ENCODE measurements at regions not wholly inside any gene's neighbourhood (a gene's known extent, or its start where the extent isn't known, plus 50 kb on each side); places are given as distances from the start of the nearest gene placed in this dataset.
"Not testable (repeated sequence)": the region's sequence is repeated elsewhere in the genome, so short reads cannot be mapped to it uniquely, and the experiment has no call there.

DNA sequence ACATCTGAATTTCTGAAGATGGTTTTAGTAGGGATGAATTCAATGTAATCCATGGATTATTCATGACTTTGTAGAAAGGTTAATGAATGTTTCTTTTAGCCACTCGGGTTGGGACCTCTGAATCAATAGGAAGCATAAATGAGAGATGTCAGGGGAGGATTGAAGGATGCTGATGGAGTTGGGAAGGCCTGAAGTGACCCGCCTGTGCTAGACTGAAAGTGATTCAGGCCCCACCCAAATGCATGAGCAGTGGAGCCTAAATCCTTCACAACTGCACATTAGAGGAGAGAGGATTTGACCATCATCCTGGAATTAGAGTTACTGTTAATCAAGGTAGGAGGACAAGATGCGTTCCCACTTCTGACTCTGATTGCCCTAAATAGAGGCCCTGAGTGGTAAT is 162.2 kb upstream of the PTPN20 start:
- not testable (repeated sequence) for DNase-seq (ENCODE audit: low spot score)

DNA sequence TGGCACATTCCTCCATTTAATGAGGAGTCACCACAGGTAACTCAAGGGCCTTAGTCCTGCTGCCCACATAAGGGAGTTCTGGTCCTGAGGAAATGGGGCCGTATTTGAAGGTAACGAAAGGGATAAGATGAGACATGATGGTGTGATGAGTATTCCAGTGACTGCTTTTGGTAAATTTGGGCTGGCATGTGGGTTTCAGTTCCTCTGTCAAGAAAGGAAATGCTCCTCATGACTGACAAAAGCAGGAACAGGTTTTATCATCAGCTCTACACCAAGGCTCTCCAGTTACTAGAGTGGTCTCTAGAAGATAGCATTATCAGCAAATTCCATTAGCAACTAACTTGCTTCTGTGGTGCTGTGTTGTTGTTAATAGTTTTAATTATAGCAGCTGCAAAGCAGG is 161.8 kb upstream of the PTPN20 start:
- DNase-seq (ENCODE audit: low spot score), result not testable (repeated sequence)

DNA sequence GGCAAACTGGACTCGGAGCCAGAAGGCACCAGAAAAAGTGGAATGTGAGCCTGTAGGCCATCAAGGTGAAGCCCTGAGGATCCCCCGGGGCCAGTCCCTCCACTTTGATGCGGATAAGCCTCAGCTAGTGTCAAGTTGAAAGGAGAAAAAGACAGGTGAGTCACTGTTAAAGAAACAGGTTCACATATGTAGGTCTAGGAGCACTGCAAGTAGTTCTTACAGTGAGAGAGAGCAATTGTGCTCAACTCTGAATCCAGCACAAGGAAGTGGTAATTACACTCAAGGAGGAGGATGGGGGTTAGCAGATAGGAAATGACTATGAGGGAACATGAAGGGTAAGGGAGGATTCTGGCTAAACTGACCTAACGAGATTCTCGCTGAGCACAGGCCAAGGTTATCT is 157.5 kb upstream of the PTPN20 start:
- not testable (repeated sequence) for DNase-seq (ENCODE audit: low spot score)

DNA sequence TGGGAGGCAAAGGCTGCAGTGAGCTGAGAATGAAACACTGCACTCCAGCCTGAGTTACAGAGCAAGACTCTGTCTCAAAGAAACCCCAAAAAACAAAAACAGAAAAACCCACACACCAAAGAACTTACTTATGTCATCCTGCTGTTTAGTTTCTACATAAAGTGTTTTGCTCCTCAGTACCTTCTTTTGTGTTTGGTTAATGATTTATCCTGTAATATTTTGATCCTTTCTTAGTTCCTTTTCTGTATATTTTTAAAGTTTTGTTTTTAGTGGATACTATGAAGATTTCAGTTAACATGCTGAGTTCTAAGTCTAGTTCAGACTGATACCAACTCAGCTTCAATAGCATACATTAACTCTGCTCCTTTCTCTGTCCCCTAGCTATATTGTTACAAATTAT is 149.8 kb upstream of the PTPN20 start:
- not testable (repeated sequence) for DNase-seq (ENCODE audit: low spot score)

DNA sequence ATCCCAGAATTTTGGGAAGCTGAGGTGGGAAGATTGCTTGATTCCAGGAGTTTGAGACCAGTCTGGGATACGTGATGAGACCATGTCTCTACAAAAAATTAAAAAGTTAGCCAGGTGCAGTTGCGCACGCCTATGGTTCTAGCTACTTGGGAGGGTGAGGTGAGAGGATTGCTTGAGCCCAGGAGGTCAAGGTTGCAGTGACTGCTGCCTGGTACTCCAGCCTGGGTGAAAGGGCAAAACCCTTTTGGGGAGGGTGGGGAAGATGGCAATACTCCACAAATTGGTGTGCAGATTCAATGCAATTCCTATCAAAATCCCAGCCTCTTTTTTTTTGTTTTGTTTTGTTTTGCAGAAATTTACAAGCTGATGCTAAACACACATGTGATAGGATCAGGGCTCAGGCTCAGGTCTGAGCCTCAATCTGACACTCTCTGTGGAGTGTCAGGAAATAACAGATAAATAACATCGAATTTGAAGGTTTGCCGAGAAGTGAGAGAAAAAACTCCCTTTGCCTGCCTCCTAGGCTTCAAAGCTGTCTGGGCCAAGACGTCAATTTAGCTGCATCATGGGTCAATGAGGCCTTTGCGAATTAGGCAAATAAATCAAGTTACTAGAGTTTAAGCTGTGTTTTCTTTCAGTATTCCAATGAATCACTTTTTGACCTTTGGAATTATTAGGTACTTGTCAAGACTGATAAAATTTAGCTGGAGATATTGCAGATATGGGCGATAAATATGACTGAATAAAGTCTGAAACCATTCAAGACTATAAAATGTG is 142.5 kb upstream of the PTPN20 start:
- DNase-seq (ENCODE audit: low spot score), result not testable (repeated sequence)

DNA sequence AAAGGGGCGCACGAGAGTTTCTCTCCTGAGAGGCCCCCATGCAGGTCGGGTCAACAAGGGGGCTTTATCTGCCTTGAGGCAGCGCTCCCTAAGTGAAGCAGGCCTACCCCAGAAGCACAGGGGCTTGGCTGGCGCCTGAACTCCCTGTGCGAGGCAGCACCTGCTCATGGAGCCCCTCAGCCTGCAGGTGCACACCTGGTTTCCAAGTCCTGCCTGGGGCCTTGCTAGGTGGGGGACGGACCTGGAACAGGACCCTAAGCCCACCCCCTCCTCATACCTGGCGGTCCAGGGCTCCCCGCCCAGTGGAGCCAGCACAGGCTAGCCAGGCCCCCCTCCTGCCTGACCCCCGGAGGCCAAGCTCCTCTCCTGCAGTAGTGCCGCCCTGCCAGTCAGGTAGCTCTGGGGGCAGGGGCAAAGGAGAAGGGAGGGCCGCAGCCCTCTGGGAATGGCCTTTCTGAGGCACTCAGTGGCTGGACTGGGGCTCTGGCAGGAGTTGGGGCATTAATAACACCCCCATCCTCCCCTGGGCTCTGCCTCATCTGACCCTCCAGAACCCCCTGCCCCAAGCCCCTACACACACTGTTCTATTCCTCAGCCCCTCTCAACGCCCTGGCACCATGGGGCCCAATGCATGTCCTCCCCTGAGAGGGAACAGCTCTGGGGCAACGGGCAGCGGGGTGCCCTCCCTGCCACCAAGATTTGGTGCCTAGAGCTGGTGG is 137.9 kb upstream of the PTPN20 start:
- DNase-seq (ENCODE audit: low spot score), result not testable (repeated sequence)

DNA sequence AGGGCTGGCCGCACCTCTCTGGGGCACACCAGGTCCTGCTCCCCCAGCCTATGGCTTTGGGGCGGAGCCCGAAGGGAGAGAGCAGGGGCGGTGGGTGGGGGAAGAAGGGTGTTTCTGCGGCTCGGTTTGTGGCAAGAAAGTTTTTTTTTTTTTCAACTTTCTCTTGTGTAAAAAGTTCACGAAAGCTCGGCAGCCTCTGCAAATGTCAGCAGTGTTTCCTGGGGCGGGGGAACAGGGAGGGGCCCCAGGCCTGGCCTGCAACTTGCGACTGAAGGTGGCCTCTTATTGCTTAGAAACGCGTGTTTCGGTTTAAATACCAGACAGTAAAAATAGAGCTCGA is 137.4 kb upstream of the PTPN20 start:
- not testable (repeated sequence) for DNase-seq (ENCODE audit: low spot score)

DNA sequence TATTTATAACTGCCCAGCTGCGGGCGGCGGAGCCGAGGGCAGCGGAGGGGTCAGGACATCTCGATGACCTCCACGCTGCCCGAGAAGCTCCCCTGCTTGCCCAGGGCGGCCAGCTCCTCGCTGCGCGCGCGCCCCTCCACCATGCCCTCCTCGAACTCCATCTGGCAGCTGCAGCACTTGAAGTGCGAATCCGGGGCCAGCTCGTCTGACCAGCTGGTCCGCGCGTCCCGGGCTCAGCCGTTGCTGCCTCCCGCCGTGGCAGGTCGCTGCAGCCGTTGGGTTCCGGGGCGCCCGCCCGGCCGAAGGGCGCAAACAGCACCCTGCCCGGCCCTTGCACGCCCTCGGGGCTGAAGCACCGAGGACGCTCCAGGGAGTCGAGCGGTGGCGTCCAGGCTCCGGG is 136.9 kb upstream of the PTPN20 start:
- DNase-seq (ENCODE audit: low spot score), result not testable (repeated sequence)

DNA sequence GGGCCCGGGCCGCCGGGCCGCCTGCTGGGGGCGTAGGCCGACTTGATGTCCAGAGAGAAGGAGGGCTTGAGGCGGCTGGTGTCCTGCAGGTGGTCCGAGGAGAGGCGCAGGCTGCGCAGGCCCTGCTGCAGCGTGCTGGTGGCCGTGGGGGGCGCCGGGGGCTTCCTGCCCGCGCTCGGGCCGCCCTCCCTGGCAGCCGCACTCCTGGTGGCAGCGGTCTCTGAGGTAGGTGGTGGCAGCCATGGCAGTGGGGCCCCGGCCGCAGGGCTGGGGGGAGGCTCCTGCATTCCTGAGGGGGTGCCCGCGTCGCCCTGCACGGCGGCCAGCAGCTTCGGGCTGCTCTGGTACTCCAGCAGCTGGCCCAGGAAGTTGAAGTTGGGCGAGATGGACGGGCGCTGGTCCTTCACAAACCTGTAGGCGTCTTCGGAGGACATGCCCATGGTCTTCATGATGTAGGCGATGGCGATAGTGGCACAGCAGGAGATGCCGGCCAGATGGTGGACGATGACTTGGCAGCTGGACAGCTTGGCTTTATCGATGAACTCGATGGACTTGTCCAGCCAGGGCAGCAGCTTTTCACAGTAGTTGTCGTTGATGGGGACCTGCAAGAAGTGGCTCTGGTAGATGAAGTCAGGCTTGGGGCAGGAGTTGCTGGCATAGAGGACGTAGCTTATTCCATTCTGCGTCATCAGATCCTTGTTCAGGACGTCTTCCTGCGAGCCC is 136.1 kb upstream of the PTPN20 start:
- not testable (repeated sequence) for DNase-seq (ENCODE audit: low spot score)

DNA sequence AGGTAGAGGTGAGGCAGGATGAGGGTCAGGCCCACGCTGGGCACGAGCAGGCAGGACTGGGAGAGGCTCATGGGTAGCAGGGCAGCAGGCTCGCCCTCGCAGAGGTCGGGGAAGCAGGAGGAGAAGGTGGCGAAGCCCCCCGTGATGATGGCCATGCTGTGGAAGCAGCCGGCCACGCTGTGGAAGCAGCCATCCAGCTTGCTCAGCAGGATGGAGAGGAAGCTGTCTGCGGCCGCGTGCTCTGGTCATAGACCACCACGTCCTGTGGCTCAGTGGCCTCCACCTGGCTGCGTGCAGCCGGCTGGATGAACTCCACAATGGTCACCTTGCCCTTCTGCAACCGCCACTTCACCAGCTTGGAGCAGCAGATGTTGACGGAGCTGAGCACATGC is 135.6 kb upstream of the PTPN20 start:
- not testable (repeated sequence) for DNase-seq (ENCODE audit: low spot score)

DNA sequence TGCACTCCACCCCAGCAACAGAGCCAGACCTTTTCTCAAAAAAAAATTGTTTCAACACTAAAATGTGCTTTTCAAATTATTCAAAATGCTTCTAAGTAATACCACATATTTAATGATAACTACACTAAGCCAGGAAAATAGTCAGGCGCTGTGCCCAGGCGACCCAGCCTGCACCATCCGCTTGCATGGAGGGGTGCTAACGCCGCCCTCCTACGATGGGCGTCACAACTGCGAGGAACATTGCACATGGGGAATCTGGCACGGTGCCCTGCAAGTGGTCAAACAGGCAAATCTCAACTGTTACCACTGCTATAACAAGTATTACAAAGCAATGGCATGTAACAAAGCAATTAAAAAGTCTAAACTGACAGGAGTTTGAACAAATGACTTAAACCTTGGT is 131.7 kb upstream of the PTPN20 start:
- not testable (repeated sequence) for DNase-seq (ENCODE audit: low spot score)

DNA sequence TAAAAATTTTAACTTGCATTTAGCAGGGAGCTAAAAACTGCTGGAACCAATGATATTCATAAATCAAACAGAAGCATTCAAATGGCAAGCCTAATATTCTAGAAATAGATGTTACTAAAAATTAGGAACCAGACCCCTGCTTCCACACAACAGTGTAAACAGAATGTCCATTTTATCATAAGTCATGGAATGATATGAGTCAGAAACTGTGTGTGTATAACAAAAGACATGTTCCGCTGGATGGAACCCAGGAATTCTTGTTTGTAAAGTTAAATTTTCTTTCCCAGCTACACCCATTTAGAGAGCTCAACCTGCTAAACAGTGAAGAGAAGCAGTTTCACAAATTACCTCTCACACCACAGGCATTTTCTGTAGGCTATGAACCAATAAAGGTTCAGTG is 131.1 kb upstream of the PTPN20 start:
- DNase-seq (ENCODE audit: low spot score), result not testable (repeated sequence)

DNA sequence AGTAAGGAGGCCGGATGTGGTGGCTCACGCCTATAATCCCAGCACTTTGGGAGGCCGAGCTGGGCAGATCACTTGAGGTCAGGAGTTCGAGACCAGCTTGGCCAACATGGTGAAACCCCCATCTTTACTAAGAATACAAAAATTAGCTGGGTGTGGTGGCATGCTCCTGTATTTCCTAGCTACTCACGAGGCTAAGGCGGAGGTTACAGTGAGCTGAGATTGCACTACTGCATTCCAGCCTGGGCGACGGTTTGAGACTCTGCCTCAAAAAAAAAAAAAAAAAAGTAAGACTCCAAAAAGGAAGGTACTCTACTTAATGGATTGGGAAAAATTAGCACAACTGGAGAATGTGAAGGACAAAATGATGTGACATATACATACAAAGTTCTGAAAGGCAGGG is 130.2 kb upstream of the PTPN20 start:
- DNase-seq (ENCODE audit: low spot score), result not testable (repeated sequence)

DNA sequence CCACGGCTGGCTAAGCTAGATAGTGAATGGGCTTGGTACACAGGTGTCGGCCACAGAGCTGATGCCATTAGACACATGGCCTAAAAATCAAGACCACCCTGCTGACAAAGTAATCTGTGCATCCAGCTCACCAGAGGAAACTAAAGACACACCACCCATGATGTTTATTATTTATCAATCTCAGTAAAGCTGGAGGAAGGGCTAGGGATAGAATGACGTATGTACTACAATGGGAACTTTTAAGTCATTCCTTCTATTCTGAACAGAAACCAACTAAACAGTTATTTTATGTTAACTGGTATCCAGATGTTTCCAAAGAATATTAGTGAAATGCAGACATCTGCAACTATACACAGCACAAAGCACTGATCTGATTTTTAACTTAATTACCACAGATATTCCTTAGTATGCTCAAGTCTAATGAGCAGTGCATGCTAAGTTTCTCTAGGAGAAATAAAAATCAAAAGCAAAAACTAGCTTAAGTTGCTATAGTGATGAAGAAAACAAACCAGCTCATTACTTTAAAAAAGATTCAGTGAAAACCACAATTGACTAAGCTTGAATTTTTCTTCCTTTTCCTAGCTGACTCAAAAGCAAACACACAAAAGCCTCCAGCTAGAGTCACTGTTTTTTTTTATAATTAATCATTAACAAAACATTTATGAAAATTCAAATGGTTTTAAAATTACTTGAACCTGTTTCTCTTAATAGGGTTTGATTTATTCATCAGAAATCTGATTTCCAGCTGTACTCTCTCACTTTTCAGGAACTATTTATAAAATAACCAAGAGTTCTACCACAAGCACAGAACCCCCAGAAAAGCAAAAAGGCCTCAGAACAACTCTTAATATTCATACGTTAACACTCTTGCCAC is 129.0 kb upstream of the PTPN20 start:
- DNase-seq (ENCODE audit: low spot score), result not testable (repeated sequence)

DNA sequence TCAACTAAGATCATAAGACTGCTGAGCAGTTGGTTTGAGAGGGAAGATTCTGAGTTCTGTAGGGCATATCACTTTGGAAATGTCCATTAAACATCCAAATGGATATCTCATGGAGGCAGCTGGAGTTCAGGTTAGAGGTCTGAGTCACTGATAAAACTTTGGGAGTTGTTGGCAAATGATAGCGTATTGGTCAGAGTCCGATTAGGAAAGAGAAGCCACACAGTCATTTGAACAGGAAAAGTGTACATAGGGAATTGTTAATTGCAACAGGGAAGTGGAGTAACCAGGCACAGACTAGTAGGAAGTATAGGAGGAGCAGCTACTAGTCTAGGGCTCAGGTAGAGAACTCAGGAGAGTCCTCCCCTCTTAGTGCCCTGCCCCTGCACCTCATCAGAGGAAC is 126.6 kb upstream of the PTPN20 start:
- not testable (repeated sequence) for DNase-seq (ENCODE audit: low spot score)

DNA sequence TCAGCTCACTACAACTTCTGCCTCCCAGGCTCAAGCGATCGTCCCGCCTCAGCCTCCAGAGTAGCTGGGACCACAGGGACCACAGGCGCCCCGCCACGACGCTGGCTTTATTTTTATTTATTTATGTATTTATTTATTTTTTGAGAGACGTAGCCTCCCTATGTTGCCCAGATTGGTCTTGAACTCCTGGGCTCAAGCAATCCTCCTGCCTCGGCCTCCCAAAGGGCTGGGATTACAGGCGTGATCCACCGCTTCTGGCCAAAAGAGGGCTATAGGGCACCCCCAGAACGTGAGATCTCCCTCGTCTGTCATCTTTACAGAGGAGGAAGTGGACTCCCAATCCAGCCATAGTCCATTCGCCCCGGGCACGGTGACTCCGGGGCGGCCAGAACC is 125.1 kb upstream of the PTPN20 start:
- not testable (repeated sequence) for DNase-seq (ENCODE audit: low spot score)

DNA sequence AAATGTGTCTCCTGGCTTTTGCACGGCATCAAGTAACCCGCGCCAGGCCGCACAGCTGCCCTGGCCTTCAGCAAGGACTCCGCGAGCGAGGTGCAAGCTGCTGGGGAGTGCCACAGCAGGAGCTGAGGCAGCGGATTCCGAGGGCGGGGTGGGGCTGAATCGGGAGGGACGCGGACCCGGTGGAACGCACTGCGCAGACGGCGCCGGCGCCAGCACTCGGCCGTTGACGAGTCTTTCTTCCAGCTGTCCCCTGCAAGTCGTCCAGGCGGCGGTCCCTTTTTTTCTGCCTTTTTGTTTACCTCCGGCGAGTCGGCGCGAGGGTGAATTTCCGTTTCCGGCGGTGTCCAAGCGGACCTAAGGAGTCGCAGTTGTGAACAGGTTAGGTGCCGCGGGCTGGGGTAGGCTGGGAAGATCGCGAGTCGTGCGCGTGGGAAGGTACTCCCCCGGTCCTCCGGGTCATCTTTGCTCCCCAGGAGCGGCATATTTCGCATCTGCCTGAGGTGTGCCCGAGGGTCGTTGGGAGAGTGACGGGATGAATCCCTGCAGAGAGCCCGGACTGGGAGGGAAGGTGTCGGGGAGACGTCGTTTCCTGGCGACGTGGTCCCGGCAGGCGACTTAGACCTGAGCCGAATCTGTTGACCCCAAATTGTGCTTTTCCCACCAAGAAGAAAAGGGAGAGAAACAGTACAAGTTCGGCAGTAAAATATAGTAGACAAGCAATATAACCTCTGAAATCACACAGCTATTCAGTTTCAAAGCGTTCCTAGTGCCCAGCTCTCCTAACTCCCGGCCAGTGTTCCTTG is 124.5 kb upstream of the PTPN20 start:
- peak; percentile 6 for DNase-seq (ENCODE audit: low spot score)

DNA sequence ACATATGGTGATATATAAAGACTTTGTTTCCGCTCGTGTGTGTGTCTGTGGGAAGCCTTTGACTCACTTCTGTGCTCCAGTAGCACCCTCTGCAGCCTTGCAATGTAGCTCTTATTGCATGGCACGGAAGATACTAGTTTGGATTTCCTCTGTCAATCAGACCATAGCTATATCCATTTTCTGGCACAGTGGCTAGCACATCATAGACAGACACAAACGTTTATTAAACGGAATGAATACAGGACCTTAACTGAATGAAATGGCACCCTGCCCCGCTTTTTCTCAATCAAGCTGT is 124.0 kb upstream of the PTPN20 start:
- DNase-seq (ENCODE audit: low spot score), result peak; percentile 1

DNA sequence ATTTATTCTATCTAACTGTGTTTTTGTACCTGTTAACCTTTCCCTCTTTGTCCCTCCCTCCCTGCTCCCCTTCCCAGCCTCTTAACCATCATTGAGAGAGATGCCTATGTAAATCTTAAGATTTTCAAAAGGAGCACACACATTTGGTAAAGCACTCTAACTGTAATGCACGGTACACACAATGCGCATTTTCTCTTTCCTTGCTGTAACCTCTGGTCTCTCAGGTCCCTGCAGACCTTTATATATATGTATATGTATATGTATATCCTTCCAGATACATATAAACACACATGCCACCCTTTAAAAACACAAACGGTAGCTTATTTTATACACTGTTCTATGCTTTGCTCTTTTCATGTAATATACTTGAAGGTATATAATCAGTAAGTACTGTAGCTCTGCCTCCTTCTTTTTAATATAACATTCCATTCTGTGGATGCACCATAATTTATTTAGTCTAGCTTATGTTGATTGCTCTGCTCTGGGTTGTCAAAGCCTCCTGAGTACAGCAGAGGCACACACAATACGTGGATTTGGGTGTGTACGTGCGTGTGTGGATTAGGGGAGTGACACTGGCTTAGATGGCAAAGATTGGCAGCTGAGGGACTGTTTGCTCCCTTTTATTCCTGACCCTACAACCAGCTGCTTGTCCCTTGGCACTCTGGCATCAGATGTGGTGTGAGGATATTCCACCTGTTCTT is 118.4 kb upstream of the PTPN20 start:
- not testable (repeated sequence) for DNase-seq (ENCODE audit: low spot score)

DNA sequence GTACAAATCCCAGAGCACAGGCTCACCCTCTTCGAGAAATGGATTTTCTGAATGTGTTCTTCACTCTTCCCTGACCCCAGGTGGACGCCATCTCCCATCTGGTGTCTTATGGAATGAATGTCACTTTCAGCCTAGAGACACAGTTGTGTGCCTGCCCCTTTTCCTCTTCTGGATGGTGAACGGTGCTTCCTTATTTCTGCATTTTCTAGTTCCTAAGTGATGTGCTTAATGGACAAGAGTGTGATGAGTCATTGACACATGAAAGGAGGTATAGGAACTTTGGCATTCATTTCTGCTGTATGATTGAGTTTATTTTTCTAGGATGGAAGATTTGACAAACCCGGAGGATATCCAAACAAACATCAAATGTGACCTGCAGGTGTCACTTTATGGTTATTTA is 114.9 kb upstream of the PTPN20 start:
- DNase-seq (ENCODE audit: low spot score), result not testable (repeated sequence)

DNA sequence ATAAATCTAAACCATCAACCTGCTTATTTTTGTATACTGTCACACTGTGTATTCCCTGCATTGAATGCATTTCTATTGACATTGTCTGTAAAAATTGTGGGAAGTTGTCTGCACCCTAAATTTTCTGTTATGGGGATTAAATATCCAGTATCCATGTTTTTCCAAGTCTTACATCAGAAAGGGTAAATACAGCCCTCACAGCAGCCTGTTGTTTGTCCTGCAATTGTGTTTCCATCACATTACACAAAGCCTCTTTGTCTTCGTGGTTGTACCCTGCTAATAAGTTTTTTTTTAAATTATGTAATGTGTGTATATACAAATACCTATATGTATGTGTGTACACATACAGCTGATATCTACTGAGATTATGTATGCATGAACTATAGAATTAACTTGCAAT is 109.2 kb upstream of the PTPN20 start:
- DNase-seq (ENCODE audit: low spot score), result not testable (repeated sequence)
